B cell (primary cell): ENCODE measurements at regions not wholly inside any gene's neighbourhood (a gene's known extent, or its start where the extent isn't known, plus 50 kb on each side); places are given as distances from the start of the nearest gene placed in this dataset.

Source experiments
- ATAC-seq: fragments of 200-7000 bp; cut with Tn5 transposase; one replicate; pipeline ENCODE4 v1.10.0; 2021; ENCODE audit warnings: low read depth, mild to moderate bottlenecking, moderate number of reproducible peaks, moderate library complexity
- CTCF ChIA-PET: fragments of 350-600 bp; sonication (Branson Sonifier 250); formaldehyde crosslinking; loops from one replicate; lab custom pipeline; 2021; ENCODE audit warnings: antibody characterized with exemption, inconsistent platforms; lab: Charles Lee
- POLR2A ChIA-PET: fragments of 350-600 bp; sonication (Branson Sonifier 250); formaldehyde crosslinking; loops from one replicate; lab custom pipeline; 2021; ENCODE audit warnings: antibody characterized with exemption; lab: Charles Lee
- DNase-seq: peaks from one replicate; pipeline ENCODE4 v3.0.0; 2013
- H2AFZ ChIP-seq: 2 replicates; pipeline ENCODE4 v1.6.1; 2012; ENCODE audit warnings: mild to moderate bottlenecking, low read depth, low read length; ENCODE audit not compliant: insufficient read depth, poor library complexity, severe bottlenecking
- H3K27ac ChIP-seq, 2 donors: 1 replicate in 1 of 2; 2 replicates in 1 of 2; pipeline ENCODE4 v1.5.1; 2012 to 2013; ENCODE audit warnings: low read length in 2 of 2, mild to moderate bottlenecking in 2 of 2, moderate library complexity in 1 of 2
- H3K27me3 ChIP-seq, 4 experiments: fragments of 200-600 bp in 1 of 4; sonication (generic) in 1 of 4; replicated peaks in 1 of 4; 1 replicate in 2 of 4; 2 replicates in 2 of 4; pipeline versions ENCODE4 v1.6.1 to v1.7.0; 2013 to 2016; ENCODE audit warnings: low read length in 3 of 4, mild to moderate bottlenecking in 2 of 4, mixed read lengths in 1 of 4, moderate library complexity in 1 of 4; ENCODE audit not compliant: insufficient read depth in 4 of 4, control insufficient read depth in 3 of 4; ENCODE audit errors: control extremely low read depth in 1 of 4
- H3K36me3 ChIP-seq, 2 experiments: replicated peaks in 1 of 2; 1 replicate in 1 of 2; 2 replicates in 1 of 2; pipeline versions ENCODE4 v1.6.1 to v1.7.1; 2013; ENCODE audit warnings: low read length in 1 of 2; ENCODE audit not compliant: insufficient read depth in 2 of 2, control insufficient read depth in 1 of 2; ENCODE audit errors: control extremely low read depth in 1 of 2, extremely low read depth in 1 of 2
- H3K4me1 ChIP-seq, 2 donors: fragments of 200-600 bp in 1 of 2; sonication (generic) in 1 of 2; 1 replicate in 1 of 2; 2 replicates in 1 of 2; pipeline versions ENCODE4 v1.5.1 to v1.6.1; 2013 to 2017; ENCODE audit warnings: low read length in 2 of 2; ENCODE audit not compliant: control insufficient read depth in 2 of 2, insufficient read depth in 2 of 2
- H3K4me2 ChIP-seq: replicated peaks from 2 replicates; pipeline ENCODE3; 2012; ENCODE audit warnings: mild to moderate bottlenecking, low read depth, low read length; ENCODE audit not compliant: poor library complexity, severe bottlenecking
- H3K4me3 ChIP-seq, 5 experiments: fragments of 200-600 bp in 1 of 5; sonication (generic) in 1 of 5; 1 replicate in 3 of 5; 2 replicates in 2 of 5; pipeline versions ENCODE4 v1.5.1 to v1.7.0; 2011 to 2016; ENCODE audit warnings: low read length in 4 of 5, mild to moderate bottlenecking in 4 of 5, low read depth in 2 of 5, control low read depth in 1 of 5, moderate library complexity in 1 of 5; ENCODE audit not compliant: insufficient read depth in 1 of 5; ENCODE audit errors: control extremely low read depth in 1 of 5, extremely low read depth in 1 of 5
- H3K79me2 ChIP-seq: fragments of 200-600 bp; sonication (generic); one replicate; pipeline ENCODE4 v1.6.0; 2016; ENCODE audit warnings: low read length; ENCODE audit not compliant: control insufficient read depth, insufficient read depth
- H3K9ac ChIP-seq: fragments of 200-600 bp; sonication (generic); 2 replicates; pipeline ENCODE4 v1.6.1; 2017; ENCODE audit warnings: mild to moderate bottlenecking, low read length, moderate library complexity
- H3K9me3 ChIP-seq, 3 donors: one replicate each; pipeline versions ENCODE4 v1.6.1 to v1.7.1; 2013; ENCODE audit warnings: low read length in 2 of 3; ENCODE audit not compliant: control insufficient read depth in 2 of 3, insufficient read depth in 1 of 3; ENCODE audit errors: control extremely low read depth in 1 of 3
- H4K20me1 ChIP-seq: 2 replicates; pipeline ENCODE4 v1.6.0; 2012; ENCODE audit warnings: mild to moderate bottlenecking, low read length; ENCODE audit not compliant: insufficient read depth, control insufficient read depth, poor library complexity, severe bottlenecking
- H3K27ac Mint-ChIP-seq: one replicate; pipeline ENCODE4 v1.8.0; 2021; ENCODE audit warnings: mixed read lengths
- H3K27me3 Mint-ChIP-seq: one replicate; pipeline ENCODE4 v1.8.0; 2021; ENCODE audit warnings: mixed read lengths
- H3K4me1 Mint-ChIP-seq: one replicate; pipeline ENCODE4 v1.8.0; 2021; ENCODE audit warnings: mixed read lengths
- H3K4me3 Mint-ChIP-seq: one replicate; pipeline ENCODE4 v1.8.0; 2021; ENCODE audit warnings: mixed read lengths
- H3K9me3 Mint-ChIP-seq: one replicate; pipeline ENCODE4 v1.8.0; 2022; ENCODE audit warnings: mixed read lengths; ENCODE audit not compliant: insufficient read depth
- CTCF ChIP-seq: fragments of 200-600 bp; IDR thresholded peaks from one replicate; pipeline ENCODE4 v1.8.0; 2022; ENCODE audit warnings: antibody characterized with exemption, mild to moderate bottlenecking
- EZH2 ChIP-seq: IDR thresholded peaks from 2 replicates; pipeline ENCODE4 v1.6.1; 2012; ENCODE audit warnings: borderline replicate concordance, low read depth, mild to moderate bottlenecking, moderate library complexity, low read length; ENCODE audit not compliant: insufficient read depth, poor library complexity, severe bottlenecking
- WGBS: methylation state at CpG from one replicate; pipeline ENCODE4 v1.1.5; 2013; ENCODE audit warnings: missing lambda C conversion rate; ENCODE audit not compliant: insufficient coverage; 5-methylcytosine and 5-hydroxymethylcytosine counted together
- intact Hi-C: fragments of 100-400 bp; cut with micrococcal nuclease; formaldehyde crosslinking; loops from one replicate; pipeline ENCODE4 v1.10.0; 2022

- intact Hi-C loops: no loop called here
- no peak overlapping the region for H2AFZ ChIP-seq
- no peaks in the 10 kb centered on the region for H3K27me3 ChIP-seq
- H3K27me3 Mint-ChIP-seq: no peaks in the 10 kb centered on the region
- TF ChIP-seq CTCF (no peak), EZH2 (no peak)
- no peaks in the 10 kb centered on the region for H3K79me2 ChIP-seq
- DNase-seq: no peak
- no peak overlapping the region for H3K4me3 ChIP-seq
- no peak for ATAC-seq
- no peaks in the 10 kb centered on the region for H3K4me1 ChIP-seq
- POLR2A ChIA-PET: no interaction called here
- H3K9ac ChIP-seq: no peak overlapping the region
- no peak overlapping the region for H3K27ac Mint-ChIP-seq
- H3K36me3 ChIP-seq: no peaks in the 10 kb centered on the region
- no peak overlapping the region for H3K4me2 ChIP-seq
- no peaks in the 10 kb centered on the region for H3K9me3 Mint-ChIP-seq
- H3K4me1 Mint-ChIP-seq: no peaks in the 10 kb centered on the region
- no peak overlapping the region for H3K27ac ChIP-seq
- no CpG with 5 or more reads among the region's 2 CpGs for WGBS
- CTCF ChIA-PET: no interaction called here
- no peaks in the 10 kb centered on the region for H3K9me3 ChIP-seq
- H3K4me3 Mint-ChIP-seq: no peak overlapping the region
- no peaks in the 10 kb centered on the region for H4K20me1 ChIP-seq
Measured at GRCh38 chr4:19195696-19196095, 1056.0 kb upstream of the SLIT2 start.

- Histone ChIP-seq H3K4me2 (no peak overlapping the region), H2AFZ (no peak overlapping the region), H3K27me3 (no peaks in the 10 kb centered on the region), H3K27ac (no peak overlapping the region), H3K4me1 (no peaks in the 10 kb centered on the region), H3K36me3 (no peaks in the 10 kb centered on the region), H3K9me3 (no peaks in the 10 kb centered on the region), H3K9ac (no peak overlapping the region), H4K20me1 (no peaks in the 10 kb centered on the region), H3K4me3 (no peak overlapping the region), H3K79me2 (no peaks in the 10 kb centered on the region)
- Mint-ChIP-seq H3K4me3 (no peak overlapping the region), H3K4me1 (no peaks in the 10 kb centered on the region), H3K27ac (no peak overlapping the region), H3K9me3 (no peaks in the 10 kb centered on the region), H3K27me3 (no peaks in the 10 kb centered on the region)
- no peak for ATAC-seq
- intact Hi-C loops: no loop called here
- WGBS: 67% methylated on average over 2 of the region's 3 CpGs
- ChIA-PET POLR2A (no interaction called here), CTCF (no interaction called here)
- TF ChIP-seq EZH2: no peak
- no peak for TF ChIP-seq CTCF
- no peak for DNase-seq
Measured at GRCh38 chr4:19194672-19195071, 1057.0 kb upstream of the SLIT2 start.
